Epidermal melanocyte (primary cell): ENCODE measurements at regions not wholly inside any gene's neighbourhood (a gene's known extent, or its start where the extent isn't known, plus 50 kb on each side); places are given as distances from the start of the nearest gene placed in this dataset.

Source experiments
- DNase-seq: peaks from one replicate; pipeline ENCODE4 v3.0.0; 2011; ENCODE audit warnings: low spot score; ENCODE audit not compliant: insufficient read length

- DNase-seq: peak; percentile 73
Measured at GRCh38 chr3:124653797-124654469, 76.3 kb upstream of the UMPS start.

- no peak for DNase-seq
Measured at GRCh38 chr3:124654470-124654845, 75.8 kb upstream of the UMPS start.

- no peak for DNase-seq
Measured at GRCh38 chr3:124656531-124656930, 73.7 kb upstream of the UMPS start.

DNA sequence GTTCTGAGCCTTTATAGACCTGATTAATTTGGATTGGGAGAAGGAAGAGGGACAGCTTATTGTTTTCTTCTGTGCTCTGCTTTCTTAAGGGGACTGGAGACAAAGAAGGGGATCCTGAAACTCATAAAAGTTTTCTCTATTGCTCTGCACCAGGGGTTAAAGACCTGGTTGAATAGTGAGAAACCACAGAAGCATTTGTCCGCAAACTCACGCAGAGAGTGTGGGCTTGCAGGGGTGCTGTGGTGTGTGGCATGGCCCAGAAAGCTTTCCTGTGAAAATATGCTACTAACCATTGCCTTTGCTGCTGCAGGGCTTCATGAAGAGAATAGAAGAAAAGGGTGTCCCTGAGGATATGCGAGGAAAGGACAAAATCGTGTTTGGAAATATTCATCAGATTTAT is 73.1 kb upstream of the UMPS start:
- no peak for DNase-seq

DNA sequence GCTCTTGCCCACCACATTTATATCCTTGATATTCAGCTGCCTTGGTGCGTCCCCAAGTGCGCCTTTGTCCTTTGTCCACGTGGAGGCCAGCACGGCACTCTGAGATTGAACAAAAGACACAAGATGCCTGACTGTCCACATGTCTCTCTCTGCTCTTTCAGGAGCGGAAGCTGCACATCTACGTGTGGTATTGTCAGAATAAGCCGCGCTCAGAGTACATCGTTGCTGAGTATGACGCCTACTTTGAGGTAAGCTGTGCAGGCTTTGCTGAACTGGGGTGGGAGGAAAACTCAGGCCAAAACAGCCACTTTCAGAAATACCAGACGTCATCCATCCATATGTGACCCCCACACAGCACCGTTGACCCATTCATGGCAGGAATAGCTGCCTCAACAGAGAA is 72.0 kb upstream of the UMPS start:
- no peak for DNase-seq

DNA sequence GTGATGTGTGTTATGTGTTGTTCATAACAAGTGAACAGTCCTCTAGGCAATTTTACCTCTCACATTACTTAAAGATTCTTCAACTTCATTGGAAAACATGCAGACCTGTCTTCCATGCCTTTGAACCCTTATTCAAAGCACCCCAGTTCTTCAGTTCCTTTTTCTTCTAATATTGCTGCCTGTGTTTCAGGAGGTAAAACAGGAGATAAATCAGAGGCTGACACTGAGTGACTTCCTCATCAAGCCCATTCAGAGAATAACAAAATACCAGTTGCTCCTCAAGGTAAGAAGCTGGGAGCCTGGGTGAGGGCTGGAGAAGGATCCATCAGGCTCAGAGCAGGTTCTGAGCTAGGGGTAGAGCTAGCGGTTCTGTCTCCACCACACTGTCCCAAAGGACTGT is 71.1 kb upstream of the UMPS start:
- DNase-seq: no peak

DNA sequence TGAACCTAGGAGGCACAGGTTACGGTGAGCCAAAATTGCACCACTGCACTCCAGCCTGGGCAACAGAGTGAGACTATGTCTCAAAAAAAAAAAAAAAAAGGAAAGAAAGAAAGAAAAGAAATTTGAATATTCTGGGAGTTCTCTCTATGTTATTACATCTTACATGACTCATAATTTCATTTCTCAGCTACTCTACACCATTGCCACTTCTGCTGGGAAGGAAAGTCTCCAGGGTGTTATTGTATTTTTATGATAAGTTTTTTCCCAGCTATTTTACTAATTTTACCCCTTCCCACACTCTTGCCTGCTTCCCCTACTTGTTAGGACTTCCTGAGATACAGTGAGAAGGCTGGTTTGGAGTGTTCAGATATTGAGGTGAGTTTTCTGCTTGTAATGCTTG is 69.7 kb upstream of the UMPS start:
- DNase-seq: no peak

GRCh38 chr3:124663690-124664089 is 66.6 kb upstream of the UMPS start:
- no peak for DNase-seq

DNA sequence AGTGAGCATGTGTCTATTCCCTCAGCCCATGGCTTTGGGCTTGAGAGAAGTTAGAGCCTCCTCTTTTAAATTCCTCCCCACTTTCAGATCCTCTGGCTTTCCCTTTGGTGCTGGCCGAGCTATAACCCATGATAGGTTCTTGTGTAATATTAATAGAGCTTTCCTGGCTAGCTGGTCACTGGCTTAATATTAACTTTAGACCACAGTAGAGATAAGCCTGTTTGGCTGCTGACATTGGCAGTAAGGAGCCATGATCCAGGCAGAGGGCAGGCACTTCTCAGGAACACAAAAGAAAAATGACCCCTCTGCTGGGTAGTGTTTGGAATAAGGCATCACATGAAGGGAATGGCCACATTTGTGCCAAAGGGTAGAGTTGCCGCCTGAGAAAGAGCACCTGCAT is 65.4 kb upstream of the UMPS start:
- DNase-seq: no peak

GRCh38 chr3:124666067-124666466 is 64.2 kb upstream of the UMPS start:
- DNase-seq: no peak

- no peak for DNase-seq
Measured at GRCh38 chr3:124669470-124669869, 60.8 kb upstream of the UMPS start.

GRCh38 chr3:124671106-124671505 is 59.1 kb upstream of the UMPS start:
- DNase-seq: no peak

GRCh38 chr3:124674336-124674735 is 55.9 kb upstream of the UMPS start:
- no peak for DNase-seq

DNA sequence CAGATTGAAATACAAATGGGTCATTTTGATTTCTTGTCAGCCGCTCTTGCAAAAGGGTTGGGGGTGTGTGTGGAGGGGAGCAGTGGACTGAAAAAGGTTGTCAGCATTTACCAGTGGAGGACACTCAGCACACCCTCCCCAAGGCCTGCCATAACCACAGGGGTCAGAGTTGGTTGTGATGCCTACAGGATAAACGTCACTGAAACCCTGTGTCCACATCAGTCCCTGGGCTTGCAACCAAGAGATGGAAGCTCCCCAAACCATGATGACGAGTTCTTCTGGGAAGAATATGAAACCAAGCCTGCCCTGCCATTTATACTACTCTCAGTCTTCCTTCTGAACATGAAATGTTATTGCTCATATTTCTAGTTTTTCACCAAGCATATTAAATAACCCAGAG is 54.0 kb upstream of the UMPS start:
- no peak for DNase-seq

DNA sequence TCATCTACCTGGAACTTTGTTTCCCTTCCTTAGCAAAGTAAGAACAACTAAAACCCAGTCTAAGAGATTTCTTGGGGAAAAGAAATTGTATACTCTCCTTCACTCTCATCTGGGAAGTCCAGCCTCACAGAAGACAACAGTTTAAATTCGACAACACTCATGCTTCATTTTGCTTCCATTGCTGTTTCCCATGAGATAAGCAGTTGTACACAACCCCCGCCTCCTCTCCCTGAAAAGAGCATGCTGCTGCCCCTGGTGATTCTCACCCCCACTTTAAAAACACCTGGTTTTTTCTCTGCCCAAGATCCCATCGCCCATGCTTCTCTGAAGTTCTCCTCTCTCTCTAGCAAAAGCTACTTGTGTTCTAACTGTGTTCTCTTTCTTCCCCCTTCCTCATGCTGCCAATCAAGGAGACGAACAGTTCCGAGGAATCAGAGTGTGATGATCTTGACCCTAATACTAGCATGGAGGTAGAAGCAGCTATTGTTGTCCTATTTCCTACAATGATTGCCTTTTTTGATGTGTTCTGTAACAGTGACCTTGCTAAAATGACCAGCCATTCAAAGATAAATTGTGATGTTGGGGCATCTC is 51.1 kb upstream of the UMPS start:
- DNase-seq: no peak
